Type B pancreatic cell (in vitro differentiated cells): ENCODE measurements at regions not wholly inside any gene's neighbourhood (a gene's known extent, or its start where the extent isn't known, plus 50 kb on each side); places are given as distances from the start of the nearest gene placed in this dataset.
"Not testable (repeated sequence)": the region's sequence is repeated elsewhere in the genome, so short reads cannot be mapped to it uniquely, and the experiment has no call there.

Experiments
- DNase-seq: peaks from one replicate; pipeline ENCODE4 v3.0.0; 2021; ENCODE audit warnings: mixed read lengths; ENCODE audit not compliant: unreplicated experiment; ENCODE audit errors: extremely low spot score
- H3K27ac Mint-ChIP-seq: 2 replicates; pipeline ENCODE4 v1.8.0; 2021; ENCODE audit warnings: mild to moderate bottlenecking, mixed read lengths
- H3K27me3 Mint-ChIP-seq: 2 replicates; pipeline ENCODE4 v1.8.0; 2021; ENCODE audit warnings: mixed read lengths
- H3K36me3 Mint-ChIP-seq: 2 replicates; pipeline ENCODE4 v1.8.0; 2021; ENCODE audit warnings: mixed read lengths
- H3K4me1 Mint-ChIP-seq: one replicate; pipeline ENCODE4 v1.8.0; 2021; ENCODE audit warnings: mixed read lengths; ENCODE audit not compliant: unreplicated experiment
- H3K4me3 Mint-ChIP-seq: 2 replicates; pipeline ENCODE4 v1.8.0; 2021; ENCODE audit warnings: mild to moderate bottlenecking, mixed read lengths
- H3K9me3 Mint-ChIP-seq: 2 replicates; pipeline ENCODE4 v1.8.0; 2021; ENCODE audit warnings: mixed read lengths
- CTCF ChIP-seq: fragments of 200-600 bp; sonication (generic); conservative IDR thresholded peaks from 2 replicates; pipeline ENCODE4 v1.5.0; 2021; ENCODE audit warnings: antibody characterized with exemption, mild to moderate bottlenecking

GRCh38 chr14:24699052-24699451 is 65.1 kb upstream of the GZMB start:
- no peak for DNase-seq
- H3K36me3 Mint-ChIP-seq, result no peaks in the 10 kb centered on the region

DNA sequence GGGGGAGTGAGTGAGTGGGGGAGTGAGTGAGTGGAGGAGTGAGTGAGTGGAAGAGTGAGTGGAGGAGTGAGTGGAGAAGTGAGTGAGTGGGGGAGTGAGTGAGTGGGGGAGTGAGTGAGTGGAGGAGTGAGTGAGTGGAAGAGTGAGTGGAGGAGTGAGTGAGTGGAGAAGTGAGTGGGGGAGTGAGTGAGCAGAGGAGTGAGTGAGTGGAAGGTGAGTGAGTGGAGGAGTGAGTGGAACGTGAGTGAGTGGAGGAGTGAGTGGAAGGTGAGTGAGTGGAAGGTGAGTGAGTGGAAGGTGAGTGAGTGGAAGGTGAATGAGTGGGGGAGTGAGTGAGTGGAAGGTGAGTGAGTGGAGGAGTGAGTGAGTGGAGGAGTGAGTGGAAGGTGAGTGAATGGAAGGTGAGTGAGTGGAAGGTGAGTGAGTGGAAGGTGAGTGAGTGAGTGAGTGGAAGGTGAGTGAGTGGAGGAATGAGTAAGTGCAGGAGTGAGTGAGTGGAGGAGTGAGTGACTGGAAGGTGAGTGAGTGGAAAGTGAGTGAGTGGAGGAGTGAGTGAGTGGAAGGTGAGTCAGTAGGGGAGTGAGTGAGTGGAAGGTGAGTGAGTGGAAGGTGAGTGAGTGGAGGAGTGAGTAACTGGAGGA is 62.4 kb upstream of the GZMB start:
- not testable (repeated sequence) for H3K36me3 Mint-ChIP-seq, H3K4me1 Mint-ChIP-seq, DNase-seq, H3K27me3 Mint-ChIP-seq, H3K4me3 Mint-ChIP-seq, H3K9me3 Mint-ChIP-seq, H3K27ac Mint-ChIP-seq

More at GRCh38 chr14:24699052-24699451, 65.1 kb upstream of the GZMB start:
- peaks cover 3% of the 10 kb centered on the region for H3K27me3 Mint-ChIP-seq
- no peaks in the 10 kb centered on the region for H3K4me1 Mint-ChIP-seq
- H3K4me3 Mint-ChIP-seq, result no peak overlapping the region
- H3K9me3 Mint-ChIP-seq, result no peaks in the 10 kb centered on the region
- no peak for TF ChIP-seq CTCF
- no peak overlapping the region for H3K27ac Mint-ChIP-seq

DNA sequence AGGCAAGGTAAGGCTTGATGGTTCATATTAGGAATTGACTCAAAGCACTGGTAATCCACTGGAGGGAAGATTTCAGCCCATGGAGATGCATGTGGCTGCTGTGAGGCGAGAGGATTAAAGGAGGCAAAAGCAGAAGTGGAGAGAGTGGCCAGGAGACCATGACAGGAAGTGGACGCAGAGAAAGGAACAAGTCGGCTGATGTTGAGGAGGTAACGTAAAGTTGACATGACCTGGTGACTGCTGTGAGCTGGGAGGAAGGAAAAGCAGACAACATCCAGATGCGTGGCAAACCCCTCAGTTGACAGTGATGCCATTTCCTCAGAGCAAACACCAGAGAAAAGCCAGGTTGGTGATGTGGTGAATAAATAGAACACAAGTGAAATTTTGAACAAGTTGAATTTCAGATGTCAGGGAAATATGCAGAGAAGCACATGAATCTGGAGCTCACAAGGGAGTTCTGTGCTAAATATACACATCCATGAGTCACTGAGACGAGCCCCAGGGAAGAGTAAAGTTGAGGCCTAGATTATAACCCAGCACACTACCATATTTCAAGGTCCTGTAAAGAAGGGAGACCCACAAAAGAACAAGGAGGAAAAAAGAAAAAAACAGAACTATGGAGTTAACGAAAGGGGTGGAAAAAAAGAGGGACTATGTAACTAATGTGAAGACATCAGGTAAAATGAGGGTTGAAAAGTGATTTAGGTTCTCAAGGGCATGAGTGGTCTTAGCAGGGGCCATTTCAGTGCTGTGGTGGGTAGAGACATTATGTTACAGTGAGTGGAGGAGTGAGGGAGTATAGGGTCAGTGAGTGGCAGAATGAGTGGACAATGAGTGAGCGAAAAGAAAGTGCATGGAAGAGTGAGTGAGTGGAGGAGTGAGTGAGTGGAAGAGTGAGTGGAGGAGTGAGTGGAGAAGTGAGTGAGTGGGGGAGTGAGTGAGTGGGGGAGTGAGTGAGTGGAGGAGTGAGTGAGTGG is 61.6 kb upstream of the GZMB start:
- Mint-ChIP-seq H3K27ac (no peak overlapping the region), H3K4me3 (no peak overlapping the region), H3K36me3 (no peaks in the 10 kb centered on the region), H3K4me1 (no peaks in the 10 kb centered on the region), H3K27me3 (peaks cover 5% of the 10 kb centered on the region), H3K9me3 (no peaks in the 10 kb centered on the region)
- no peak for DNase-seq
- no peak for TF ChIP-seq CTCF

- no peaks in the 10 kb centered on the region for H3K9me3 Mint-ChIP-seq
- DNase-seq, result no peak
- H3K27me3 Mint-ChIP-seq, result peaks cover 14% of the 10 kb centered on the region
- no peak overlapping the region for H3K4me3 Mint-ChIP-seq
- H3K4me1 Mint-ChIP-seq, result no peaks in the 10 kb centered on the region
- no peak overlapping the region for H3K27ac Mint-ChIP-seq
- TF ChIP-seq CTCF, result no peak
- H3K36me3 Mint-ChIP-seq, result no peaks in the 10 kb centered on the region
Observed at GRCh38 chr14:24694680-24695079, 60.7 kb upstream of the GZMB start.

DNA sequence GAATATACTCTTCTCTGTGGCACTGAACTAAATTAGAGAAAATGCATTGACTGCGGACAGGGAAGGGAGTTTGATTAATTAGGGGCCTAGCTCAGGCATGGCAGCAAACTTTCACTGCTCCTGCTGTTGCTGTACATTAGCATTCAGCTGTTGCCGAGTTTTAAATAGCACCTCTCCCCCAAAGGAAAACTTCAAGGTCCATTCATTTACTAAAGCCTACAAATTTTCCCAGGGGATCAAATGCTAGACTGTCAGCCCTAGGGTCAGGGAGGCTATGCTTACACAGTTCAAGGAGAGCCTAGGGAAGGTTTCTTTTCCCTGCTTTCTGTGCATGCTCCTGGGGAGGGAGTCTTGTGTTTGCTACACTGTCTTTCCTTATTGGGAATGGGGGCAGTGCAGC is 60.0 kb upstream of the GZMB start:
- Mint-ChIP-seq H3K27me3 (peaks cover 18% of the 10 kb centered on the region), H3K4me3 (no peak overlapping the region), H3K36me3 (no peaks in the 10 kb centered on the region), H3K9me3 (no peaks in the 10 kb centered on the region), H3K4me1 (no peaks in the 10 kb centered on the region), H3K27ac (no peak overlapping the region)
- DNase-seq, result no peak
- TF ChIP-seq CTCF, result no peak

- no peak overlapping the region for H3K4me3 Mint-ChIP-seq
- no peaks in the 10 kb centered on the region for H3K36me3 Mint-ChIP-seq
- H3K4me1 Mint-ChIP-seq, result no peaks in the 10 kb centered on the region
- DNase-seq, result no peak
- H3K9me3 Mint-ChIP-seq, result no peaks in the 10 kb centered on the region
- peaks cover 23% of the 10 kb centered on the region for H3K27me3 Mint-ChIP-seq
- TF ChIP-seq CTCF, result no peak
- no peak overlapping the region for H3K27ac Mint-ChIP-seq
Observed at GRCh38 chr14:24693353-24693737, 59.4 kb upstream of the GZMB start.
